GM19238 (cell line): ENCODE measurements at regions not wholly inside any gene's neighbourhood (a gene's known extent, or its start where the extent isn't known, plus 50 kb on each side); places are given as distances from the start of the nearest gene placed in this dataset.

Experiments used
- DNase-seq: peaks from one replicate; pipeline ENCODE4 v3.0.0; 2011; ENCODE audit warnings: low spot score; ENCODE audit not compliant: insufficient read length

DNA sequence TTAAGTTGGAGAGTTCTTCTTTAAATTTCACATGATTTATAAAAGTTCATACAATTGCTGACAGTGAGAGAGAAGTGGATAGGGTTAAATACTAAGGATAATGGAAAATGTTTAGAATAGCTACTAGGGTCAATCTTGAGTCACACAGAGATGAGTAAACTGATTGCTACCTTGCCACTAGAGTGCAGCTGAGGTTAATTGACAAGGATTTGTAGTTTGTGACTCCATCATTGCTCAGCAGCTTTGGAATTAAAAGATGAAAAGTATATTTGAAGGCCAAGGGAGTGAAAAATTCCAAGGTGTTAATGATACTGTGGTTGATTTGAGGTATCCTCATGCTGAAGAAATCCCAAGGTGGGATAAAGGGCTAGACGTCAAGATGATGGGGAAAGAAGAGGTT is 524.0 kb downstream of the UTRN start:
- DNase-seq = no peak

DNA sequence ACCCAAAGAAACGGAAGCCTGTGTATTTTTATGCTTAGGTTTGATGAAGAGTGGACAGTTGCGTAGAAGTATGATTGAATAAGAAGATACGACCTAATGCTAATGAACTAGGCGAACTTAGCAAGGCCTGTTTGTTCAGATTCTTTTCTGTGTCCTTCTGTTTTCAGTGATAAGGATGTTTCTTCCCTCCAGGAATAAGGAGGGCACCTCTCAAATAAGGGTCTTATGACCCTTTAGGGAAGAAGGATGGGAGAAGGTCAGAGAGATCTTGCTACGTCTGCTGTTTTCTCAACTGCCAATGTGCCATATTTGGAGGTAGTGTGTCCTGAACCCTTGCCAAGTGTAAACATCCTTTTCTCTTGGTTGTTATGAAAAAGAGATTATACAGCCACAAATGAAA is 524.8 kb downstream of the UTRN start:
- DNase-seq = no peak

DNA sequence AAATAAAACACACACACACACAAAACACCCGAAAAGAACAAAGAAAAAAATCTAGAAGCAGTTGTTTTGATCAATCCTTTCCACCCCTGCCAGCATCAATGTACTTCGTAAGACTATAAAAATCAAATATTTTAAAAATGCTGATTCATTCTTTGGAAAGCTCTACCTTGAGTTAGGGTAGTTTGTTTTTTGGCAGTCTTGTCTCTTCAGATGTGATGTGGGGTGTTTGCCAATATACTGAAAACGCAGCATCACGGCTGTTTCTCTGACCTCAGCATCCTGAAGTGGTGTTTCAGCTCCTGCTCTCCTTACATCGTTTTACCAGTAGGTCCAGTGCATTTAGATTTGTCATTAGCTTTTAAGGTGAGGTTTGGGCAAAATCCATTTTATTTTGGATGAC is 526.0 kb downstream of the UTRN start:
- no peak for DNase-seq

DNA sequence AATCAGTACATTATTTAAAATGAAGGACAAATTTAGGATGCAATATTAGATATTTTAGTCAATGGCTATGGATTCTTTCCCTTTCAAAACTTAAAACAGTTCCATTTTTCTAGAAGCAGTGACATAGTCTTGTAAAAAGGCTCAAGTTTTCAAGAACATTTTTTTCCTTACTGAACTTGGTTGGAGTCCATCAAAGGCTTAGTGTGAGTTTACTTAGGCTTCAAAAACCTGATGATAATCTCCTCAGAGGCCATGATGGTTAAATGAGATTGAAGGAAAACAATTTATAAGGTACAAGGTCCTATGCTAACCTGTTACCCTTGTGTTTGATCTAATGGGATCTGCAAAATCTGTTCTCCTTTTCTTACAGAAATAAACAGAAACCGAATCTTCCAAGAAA is 531.8 kb downstream of the UTRN start:
- DNase-seq = no peak

DNA sequence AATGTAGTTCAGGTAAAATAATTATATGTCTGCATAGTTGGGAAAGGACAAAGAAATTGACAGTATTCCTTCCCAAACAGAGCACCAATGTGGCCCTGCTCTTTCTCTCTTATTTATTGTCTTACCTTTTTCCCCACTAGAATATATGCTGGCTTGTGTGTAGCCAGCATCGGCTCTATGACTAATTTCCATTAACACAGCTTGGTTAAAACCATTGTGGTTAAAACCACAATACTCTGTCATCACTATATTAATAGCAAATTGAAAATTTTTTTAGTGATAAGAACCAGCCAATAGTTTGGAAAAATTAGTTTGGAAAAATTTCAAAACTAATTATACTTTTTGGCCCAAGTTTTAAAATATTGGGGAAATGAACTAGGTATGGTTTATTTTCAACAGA is 535.1 kb downstream of the UTRN start:
- DNase-seq = no peak

DNA sequence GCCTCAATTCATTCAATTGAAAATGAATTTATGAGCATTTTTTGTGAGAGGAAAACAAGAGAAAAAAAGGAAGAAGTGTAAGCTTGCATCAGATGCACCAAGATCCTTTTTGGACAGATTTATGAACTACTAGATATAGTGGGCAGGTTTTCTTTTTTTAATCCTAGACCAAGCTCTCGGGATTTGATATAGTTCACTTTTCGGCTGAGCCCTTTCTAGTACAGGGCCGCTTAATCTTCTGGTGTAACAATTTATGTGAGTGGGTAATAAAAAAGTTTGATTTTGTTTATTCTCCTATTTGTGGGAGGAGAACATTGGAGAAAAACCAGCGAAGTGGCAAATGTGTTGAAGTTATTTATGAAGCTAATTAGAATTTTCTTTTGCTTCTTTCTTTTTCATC is 538.0 kb downstream of the UTRN start:
- DNase-seq = no peak

DNA sequence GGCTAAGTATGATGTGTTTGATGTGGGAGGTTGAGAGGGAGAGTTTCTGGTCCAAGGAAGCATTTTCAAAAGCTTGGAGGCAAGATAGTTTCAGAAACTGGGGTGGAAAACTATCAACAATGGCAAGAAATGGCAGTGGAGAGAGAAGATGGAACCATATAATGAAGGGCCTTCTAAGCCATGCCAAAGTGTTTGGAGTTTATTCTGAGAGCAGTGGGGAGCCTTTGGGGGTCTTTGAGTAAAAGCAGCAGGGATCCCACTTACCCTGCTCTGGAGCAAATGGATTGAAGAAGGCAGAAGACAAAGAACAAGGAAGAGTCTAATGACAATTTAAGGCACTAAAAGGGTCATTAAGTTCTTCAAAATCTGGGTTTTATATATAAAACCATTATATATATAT is 538.9 kb downstream of the UTRN start:
- DNase-seq = no peak

DNA sequence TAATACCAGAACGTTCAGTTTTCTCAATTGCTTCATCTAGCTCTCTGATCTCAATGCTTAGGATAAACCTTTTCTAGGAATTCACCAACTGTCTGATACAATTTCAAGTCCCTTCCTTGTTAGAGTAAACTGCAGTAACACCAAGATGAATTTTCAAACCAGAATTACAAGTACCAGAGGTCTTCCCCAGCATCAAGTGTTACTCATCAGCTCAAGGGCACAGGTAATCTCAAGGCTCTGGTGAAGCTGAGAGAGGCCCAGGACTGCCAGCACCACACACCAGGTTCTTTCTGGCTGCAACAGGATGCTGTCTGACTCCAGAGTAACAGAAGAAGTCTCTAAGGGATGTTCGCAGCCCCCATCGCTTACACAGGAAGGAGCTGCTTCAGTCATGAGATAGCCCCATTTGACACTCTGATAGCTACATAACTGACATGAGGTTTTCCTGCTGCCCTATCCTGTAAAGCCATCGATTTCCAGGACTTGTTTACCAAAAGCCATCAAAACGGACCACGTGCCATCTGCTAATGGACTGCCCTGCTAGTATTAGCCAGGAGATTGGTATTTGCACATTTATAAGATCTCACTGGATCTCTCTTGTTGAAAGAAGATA is 549.4 kb downstream of the UTRN start:
- no peak for DNase-seq

DNA sequence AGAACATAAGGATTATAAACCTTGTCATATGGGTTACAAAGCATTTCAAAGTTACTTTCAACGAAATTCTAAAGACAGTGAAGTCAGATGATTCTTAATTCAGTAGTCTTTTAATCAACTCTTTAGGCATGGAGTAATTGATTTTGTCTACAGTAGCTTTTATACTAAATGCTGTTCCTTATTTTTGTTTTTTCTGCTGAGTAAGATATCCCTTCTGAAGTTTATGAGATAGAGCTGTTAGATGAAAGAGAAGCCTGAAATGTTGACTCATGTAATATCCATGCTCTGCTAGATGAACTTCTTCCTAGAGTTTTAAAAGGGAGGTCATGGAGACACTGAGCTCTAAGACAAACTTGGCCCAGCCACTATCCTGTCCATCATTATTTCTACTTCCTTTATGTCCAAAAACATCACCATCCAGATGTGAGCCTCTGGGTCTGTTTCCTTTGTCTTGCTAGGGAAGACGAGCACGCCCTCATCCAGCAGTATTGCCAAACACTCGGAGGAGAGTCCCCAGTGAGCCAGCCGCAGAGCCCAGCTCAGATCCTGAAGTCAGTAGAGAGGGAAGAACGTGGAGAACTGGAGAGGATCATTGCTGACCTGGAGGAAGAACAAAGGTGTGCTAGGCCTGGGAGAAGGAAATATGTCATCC is 550.3 kb downstream of the UTRN start:
- no peak for DNase-seq

DNA sequence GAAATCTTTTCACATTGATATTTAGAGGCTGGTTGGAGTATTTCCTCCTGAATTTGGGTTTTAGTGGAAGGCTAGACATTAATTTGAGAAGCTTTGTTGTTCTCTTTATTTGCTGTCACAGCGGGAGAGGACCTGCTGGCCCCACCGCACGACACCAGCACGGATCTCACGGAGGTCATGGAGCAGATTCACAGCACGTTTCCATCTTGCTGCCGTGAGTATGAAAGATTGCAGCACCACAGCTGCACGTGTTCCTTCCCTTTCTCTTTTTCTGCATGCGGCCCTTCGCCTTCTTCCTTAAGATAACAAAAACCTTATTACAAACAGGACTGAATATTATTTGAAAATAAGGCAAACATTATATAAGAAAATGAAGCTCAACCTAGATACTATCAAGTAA is 555.5 kb downstream of the UTRN start:
- DNase-seq = no peak

DNA sequence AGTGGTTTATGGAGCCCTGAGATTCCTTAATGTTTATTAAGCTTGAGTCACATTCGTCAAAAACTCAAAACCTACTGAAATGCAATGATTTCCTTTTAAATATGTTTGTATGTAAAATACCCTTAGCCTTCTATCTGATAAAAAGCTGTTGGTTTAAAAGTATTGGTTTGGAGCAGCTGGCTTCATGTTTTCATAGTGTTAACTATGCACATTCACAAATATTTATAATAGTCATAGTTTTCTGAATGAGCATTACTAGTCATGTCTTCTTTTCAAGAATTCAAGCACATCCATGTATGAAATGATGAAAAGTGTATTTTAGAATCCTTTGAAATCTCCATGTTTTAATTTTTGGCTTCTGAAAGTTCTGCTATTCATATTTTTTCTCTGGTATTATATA is 558.6 kb downstream of the UTRN start:
- no peak for DNase-seq

DNA sequence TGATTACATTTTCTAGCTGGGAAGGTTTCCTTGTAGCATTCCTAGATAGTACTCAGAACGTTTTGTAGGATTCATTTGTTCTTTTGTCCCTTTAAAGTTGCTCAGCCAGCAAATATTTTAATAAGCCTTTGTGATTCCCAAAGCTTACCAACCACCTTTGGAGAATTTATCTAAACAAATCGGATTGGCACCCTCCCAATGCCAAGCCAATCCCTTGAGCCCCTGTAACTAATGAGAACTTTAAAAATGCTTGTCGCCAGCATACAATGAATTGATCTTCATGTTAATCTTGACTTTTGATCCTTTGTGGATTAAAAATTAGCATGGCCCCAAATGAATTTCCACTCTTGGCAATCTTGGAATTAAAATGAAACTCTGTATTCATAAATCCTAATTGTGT is 559.5 kb downstream of the UTRN start:
- no peak for DNase-seq

DNA sequence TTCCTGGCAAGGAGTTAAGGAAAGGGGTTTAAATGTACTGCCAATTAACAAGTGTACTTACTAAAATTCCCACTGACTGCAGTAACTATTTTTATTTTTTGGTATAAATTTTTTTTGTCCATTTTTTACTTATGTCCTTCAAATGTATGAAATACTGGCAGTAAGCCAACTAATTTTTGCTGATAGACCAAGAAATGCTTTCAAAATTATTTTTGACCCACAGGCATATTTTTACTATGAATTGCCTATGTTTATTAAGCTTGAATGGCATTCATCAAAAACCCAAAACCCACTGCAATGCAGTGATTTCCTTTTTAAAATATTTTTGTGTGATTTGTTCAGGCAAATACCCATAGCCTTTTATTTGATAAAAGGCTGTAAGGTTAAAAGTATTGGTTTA is 560.1 kb downstream of the UTRN start:
- no peak for DNase-seq

DNA sequence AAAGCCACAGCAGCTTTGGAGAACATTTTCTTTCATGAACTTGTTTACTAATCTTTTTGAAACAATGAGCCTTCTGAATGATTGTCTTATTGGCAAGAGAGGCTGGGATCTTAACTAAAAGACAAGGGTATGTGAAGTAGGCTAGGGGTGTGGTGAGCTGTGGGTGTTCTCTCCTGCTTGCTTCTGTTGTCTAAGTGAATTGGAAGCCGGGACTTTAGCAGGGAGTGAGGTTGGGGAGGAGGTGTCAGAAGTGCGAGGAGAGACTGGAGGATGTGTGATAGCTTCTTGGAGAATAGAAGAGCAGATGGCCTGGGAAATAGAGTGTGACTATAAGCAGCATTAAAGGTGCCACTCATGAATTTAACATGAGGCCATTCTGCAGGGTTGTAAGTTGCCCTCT is 562.8 kb downstream of the UTRN start:
- no peak for DNase-seq

DNA sequence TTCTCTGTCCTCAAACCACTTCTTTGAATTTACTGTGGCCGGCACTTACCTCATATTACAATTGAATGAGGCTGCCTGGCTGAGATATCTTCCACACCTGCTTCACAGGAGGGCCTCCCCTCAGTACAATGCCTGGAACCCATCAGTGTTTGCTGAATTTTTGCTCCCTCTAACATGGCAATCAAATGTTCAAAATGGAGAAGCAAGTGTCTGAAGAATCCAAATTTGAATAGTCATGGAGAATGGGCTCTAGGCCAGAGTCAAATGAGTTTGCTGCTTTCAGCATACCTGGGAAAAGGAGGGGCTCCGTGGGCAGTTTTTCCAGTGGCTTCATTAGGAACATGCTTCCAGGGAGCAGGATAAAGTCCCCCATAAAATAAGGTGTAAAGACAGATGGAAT is 564.8 kb downstream of the UTRN start:
- DNase-seq = no peak

DNA sequence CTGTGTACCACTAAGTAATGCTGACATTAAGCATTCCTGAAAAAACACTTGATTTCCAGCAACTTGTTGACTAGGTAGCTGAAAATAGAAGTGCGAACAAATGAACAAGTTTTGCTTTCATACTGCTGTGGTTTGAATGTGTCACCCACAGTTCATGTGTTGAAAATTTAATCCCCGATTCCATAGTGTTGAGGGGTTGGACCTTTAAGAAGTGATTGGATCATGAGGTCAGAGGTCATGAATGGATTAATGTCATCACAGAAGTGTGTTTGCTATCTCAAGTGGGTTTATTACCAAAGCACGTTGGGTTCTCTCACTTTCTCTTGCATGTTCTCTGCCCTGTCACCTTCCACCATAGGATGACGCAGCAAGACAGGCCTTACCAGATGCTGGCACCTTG is 568.5 kb downstream of the UTRN start:
- no peak for DNase-seq

DNA sequence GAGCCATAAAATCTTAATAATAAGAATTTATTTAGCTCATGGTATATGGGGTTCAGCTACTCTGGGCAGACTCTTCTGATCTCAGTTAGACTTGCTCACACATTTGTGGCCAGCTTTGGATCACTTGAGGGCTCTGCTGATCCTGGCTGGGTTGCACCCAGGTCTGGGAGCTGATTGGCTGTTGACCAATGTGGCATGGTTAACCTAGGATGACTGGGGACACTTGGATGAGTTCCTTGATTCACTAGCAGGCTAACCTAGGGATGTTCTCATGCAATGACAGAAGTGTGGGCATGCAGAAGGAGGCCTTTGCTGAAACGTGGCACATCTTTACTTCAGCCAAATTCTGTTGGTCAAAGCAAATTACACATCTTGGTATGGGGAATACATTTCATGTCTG is 569.5 kb downstream of the UTRN start:
- no peak for DNase-seq

DNA sequence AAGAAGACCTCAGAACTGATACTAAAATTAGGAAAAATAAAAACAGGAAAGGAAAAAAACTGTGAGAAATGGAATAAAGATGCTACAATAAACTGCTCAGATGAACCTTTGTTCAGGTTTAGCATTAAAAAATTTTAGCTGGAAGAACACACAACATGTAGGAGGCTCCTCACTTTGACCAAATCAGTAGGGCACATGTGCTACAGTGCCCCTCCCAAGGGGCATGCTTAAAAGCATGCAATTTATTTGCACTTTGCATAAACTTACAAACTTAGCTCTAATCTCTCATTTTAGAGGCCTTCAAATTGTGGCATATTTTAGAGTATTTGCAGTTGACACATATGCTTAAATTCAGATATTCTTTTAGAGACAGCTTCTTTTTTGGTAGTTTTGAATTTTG is 570.2 kb downstream of the UTRN start:
- DNase-seq = no peak

DNA sequence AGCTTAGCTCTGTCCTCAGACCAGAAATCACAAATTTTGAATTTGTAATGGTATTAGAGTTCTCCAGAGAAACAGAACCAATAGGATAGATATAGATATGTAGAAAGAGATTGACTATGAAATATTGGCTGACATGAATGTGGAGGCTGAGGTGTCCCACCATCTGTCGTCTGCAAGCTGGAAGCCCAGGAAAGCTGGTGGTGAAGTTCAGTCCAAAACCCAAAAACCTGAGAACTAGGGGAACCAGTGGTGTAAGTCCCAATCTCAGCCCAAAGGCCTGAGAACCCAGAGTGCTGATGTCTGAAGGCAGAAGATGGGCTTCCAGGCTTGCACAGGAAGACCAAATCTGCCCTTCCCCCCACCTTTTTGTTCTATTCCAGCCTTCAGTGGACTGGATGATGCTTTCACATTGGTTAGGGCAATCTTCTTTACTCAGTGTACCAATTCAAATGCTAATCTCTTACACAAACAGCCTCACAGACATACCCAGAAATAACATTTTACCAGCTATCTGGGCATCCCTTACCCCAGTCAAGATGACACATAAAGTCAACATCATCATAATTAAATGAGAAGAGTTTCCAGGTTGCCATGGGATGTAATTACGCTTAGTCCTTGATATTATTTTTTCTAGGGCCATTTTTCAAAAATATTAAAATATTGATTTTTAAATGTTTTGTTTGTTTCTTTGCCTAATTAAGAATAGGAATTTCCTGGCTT is 570.8 kb downstream of the UTRN start:
- no peak for DNase-seq

DNA sequence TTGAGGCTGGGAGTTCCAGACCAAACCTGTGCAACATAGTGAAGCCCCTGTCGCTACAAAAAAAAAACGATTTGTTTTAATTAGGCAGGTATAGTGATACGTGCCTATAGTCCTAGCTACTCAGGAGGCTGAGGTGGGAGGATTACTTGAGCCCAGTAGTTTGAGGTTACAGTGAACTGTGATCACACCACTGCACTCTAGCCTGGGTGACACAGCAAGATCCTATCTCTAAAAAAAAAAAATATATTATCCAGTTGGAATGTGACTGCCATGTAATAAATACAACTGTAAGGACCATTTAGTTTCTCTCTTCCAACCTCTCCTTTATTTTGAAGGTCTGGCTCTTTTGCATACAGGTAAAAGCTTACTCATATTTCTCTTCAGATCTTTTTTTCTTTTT is 571.5 kb downstream of the UTRN start:
- DNase-seq = no peak

DNA sequence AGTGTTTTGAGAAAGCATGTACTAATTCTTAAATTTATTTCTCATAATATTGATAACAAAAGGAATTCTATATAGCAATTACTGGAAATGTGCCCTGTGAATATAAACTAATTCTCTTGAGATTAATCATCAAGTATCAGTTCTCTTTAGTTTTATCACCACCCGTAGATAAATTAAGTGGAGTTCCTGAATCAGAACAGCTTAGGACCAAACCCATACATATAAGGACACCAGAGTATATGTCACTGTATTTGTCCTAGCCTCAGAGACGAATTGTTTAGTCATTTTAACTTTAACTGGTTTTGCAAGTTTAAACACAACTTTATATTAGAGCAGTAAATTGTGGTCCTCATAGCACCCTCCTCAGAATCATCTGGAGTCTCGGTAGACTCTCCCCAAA is 572.0 kb downstream of the UTRN start:
- DNase-seq = no peak

DNA sequence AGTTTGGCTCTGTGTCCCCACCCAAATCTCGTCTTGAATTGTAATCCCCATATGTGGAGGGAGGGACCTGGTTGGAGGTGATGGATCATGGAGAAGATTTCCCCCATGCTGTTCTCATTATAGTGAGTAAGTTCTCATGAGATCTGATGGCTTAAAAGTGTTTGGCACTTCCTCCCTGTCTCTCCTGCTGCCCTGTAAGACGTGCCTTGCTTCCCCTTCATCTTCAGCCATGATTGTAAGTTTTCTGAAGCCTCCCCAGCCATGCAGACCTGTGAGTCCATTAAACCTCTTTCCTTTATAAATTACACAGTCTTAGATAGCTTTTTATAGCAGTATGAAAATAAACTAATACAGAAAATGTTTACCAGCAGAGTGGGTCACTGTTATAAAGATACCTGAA is 577.6 kb downstream of the UTRN start:
- DNase-seq = no peak

DNA sequence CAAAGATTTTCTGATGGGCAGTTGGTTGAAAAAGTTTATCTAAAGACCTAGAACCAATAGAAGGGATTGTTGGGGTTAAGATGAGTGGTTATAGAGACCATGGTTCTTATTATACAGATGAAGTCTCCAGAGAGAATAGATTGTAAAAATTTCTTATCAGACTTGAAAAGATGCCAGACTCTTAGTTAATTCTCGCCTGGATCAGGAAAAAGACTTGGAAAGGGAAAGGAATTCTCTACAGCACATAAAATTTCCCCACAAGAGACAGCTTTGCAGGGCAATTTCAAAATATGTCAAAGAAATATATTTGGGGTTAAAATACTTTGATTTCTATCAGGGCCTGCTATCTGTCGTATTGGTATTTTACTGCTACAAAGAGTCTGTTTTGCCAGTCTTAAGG is 582.6 kb downstream of the UTRN start:
- DNase-seq = no peak
